ENCODE measurements at regions not wholly inside any gene's neighbourhood (a gene's known extent, or its start where the extent isn't known, plus 50 kb on each side); places are given as distances from the start of the nearest gene placed in this dataset.
"Not testable (repeated sequence)": the region's sequence is repeated elsewhere in the genome, so short reads cannot be mapped to it uniquely, and the experiment has no call there.

DNA sequence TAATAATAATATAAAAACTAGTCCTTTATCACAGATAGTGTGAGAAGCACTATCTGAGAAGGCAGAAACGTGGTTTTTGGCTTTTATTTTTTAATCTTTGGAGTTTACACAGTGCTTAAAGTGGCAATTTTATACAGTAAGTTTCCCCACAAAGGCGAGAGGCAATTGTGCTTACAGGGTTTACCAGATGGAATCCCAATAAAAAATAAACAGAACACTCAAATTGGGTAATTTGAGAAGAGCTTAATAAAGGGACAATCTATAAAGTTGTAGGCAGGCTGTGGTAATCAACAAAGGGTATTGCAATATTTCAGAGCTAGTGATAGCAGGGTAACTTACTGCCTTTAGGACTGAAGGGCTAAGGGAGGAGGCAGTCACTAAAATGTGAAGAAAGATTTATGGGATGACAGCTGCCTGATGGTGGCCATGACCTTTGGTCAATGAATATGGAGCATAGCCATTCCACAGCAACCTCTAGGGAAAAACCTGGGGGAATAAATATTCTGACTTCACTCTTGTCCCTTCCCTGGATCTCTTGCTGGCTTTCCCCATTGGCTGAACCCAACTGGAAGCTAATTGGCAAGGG is 108.9 kb upstream of the GPR39 start:
- H3K23ac ChIP-seq (ENCODE audit: low read length in 2 of 2); H2BK15ac ChIP-seq (ENCODE audit: low read depth, poor library complexity, severe bottlenecking); H3K14ac ChIP-seq (ENCODE audit: low read length in 2 of 2); H3K9ac ChIP-seq (ENCODE audit: low read length); H3K79me1 ChIP-seq (replicated peaks; ENCODE audit: low read length, poor library complexity, severe bottlenecking); H4K91ac ChIP-seq (ENCODE audit: low read length); H2BK5ac ChIP-seq (ENCODE audit: low read depth, low read length, poor library complexity, severe bottlenecking); H3K4ac ChIP-seq (ENCODE audit: low read depth in 1 of 2, low read length in 2 of 2); H3K9me3 ChIP-seq (ENCODE audit: control insufficient read depth, low read length); DNase-seq; H2AK5ac ChIP-seq (ENCODE audit: low read length, severe bottlenecking); H2AFZ ChIP-seq (ENCODE audit: low read depth, low read length); H2BK12ac ChIP-seq (ENCODE audit: low read length in 2 of 2); H3K4me1 ChIP-seq (ENCODE audit: control insufficient read depth, insufficient read depth, low read depth, low read length); H3K36me3 ChIP-seq (ENCODE audit: control insufficient read depth in 1 of 2, insufficient read depth in 2 of 2, low read depth in 1 of 2, low read length in 2 of 2); H4K8ac ChIP-seq (ENCODE audit: low read length); H3K18ac ChIP-seq (ENCODE audit: low read depth in 1 of 2, low read length in 2 of 2); H3K27me3 ChIP-seq (ENCODE audit: control insufficient read depth in 1 of 2, insufficient read depth in 1 of 2, low read length in 2 of 2); H3K4me2 ChIP-seq (ENCODE audit: low read length, poor library complexity, severe bottlenecking); H2BK120ac ChIP-seq (ENCODE audit: low read depth, low read length); H3K4me3 ChIP-seq (ENCODE audit: insufficient read depth in 1 of 2, low read depth in 1 of 2, low read length in 2 of 2); H3K27ac ChIP-seq (ENCODE audit: low read length, poor library complexity, severe bottlenecking): not testable (repeated sequence)
- no CpG with 5 or more reads among the region's 2 CpGs for WGBS

GRCh38 chr2:132309203-132309602 is 107.4 kb upstream of the GPR39 start:
- H3K27me3 ChIP-seq (ENCODE audit: control insufficient read depth in 1 of 2, insufficient read depth in 1 of 2, low read length in 2 of 2); H4K8ac ChIP-seq (ENCODE audit: low read length); H3K27ac ChIP-seq (ENCODE audit: low read length, poor library complexity, severe bottlenecking); H3K36me3 ChIP-seq (ENCODE audit: control insufficient read depth in 1 of 2, insufficient read depth in 2 of 2, low read depth in 1 of 2, low read length in 2 of 2); H3K18ac ChIP-seq (ENCODE audit: low read depth in 1 of 2, low read length in 2 of 2); H2BK5ac ChIP-seq (ENCODE audit: low read depth, low read length, poor library complexity, severe bottlenecking); H3K4me3 ChIP-seq (ENCODE audit: insufficient read depth in 1 of 2, low read depth in 1 of 2, low read length in 2 of 2); DNase-seq; H3K4ac ChIP-seq (ENCODE audit: low read depth in 1 of 2, low read length in 2 of 2); H4K91ac ChIP-seq (ENCODE audit: low read length); H2BK15ac ChIP-seq (ENCODE audit: low read depth, poor library complexity, severe bottlenecking); H2AK5ac ChIP-seq (ENCODE audit: low read length, severe bottlenecking); H3K79me1 ChIP-seq (replicated peaks; ENCODE audit: low read length, poor library complexity, severe bottlenecking); H3K9ac ChIP-seq (ENCODE audit: low read length); H2AFZ ChIP-seq (ENCODE audit: low read depth, low read length); H2BK120ac ChIP-seq (ENCODE audit: low read depth, low read length); H3K23ac ChIP-seq (ENCODE audit: low read length in 2 of 2); H3K4me2 ChIP-seq (ENCODE audit: low read length, poor library complexity, severe bottlenecking); H3K14ac ChIP-seq (ENCODE audit: low read length in 2 of 2); H3K4me1 ChIP-seq (ENCODE audit: control insufficient read depth, insufficient read depth, low read depth, low read length); H3K9me3 ChIP-seq (ENCODE audit: control insufficient read depth, low read length); H2BK12ac ChIP-seq (ENCODE audit: low read length in 2 of 2): not testable (repeated sequence)
- WGBS, result no CpG with 5 or more reads among the region's 1 CpG

GRCh38 chr2:132315546-132315945 is 101.1 kb upstream of the GPR39 start:
- H4K91ac ChIP-seq (ENCODE audit: low read length); H2AFZ ChIP-seq (ENCODE audit: low read depth, low read length); H3K36me3 ChIP-seq (ENCODE audit: control insufficient read depth in 1 of 2, insufficient read depth in 2 of 2, low read depth in 1 of 2, low read length in 2 of 2); H3K79me1 ChIP-seq (replicated peaks; ENCODE audit: low read length, poor library complexity, severe bottlenecking); H4K8ac ChIP-seq (ENCODE audit: low read length); H2BK5ac ChIP-seq (ENCODE audit: low read depth, low read length, poor library complexity, severe bottlenecking); H3K27me3 ChIP-seq (ENCODE audit: control insufficient read depth in 1 of 2, insufficient read depth in 1 of 2, low read length in 2 of 2); H2AK5ac ChIP-seq (ENCODE audit: low read length, severe bottlenecking); H3K4me3 ChIP-seq (ENCODE audit: insufficient read depth in 1 of 2, low read depth in 1 of 2, low read length in 2 of 2); H3K23ac ChIP-seq (ENCODE audit: low read length in 2 of 2); H3K27ac ChIP-seq (ENCODE audit: low read length, poor library complexity, severe bottlenecking); H2BK12ac ChIP-seq (ENCODE audit: low read length in 2 of 2); H3K4ac ChIP-seq (ENCODE audit: low read depth in 1 of 2, low read length in 2 of 2); H2BK120ac ChIP-seq (ENCODE audit: low read depth, low read length); H3K4me2 ChIP-seq (ENCODE audit: low read length, poor library complexity, severe bottlenecking); H3K4me1 ChIP-seq (ENCODE audit: control insufficient read depth, insufficient read depth, low read depth, low read length); H3K18ac ChIP-seq (ENCODE audit: low read depth in 1 of 2, low read length in 2 of 2); DNase-seq; H2BK15ac ChIP-seq (ENCODE audit: low read depth, poor library complexity, severe bottlenecking); H3K14ac ChIP-seq (ENCODE audit: low read length in 2 of 2); H3K9me3 ChIP-seq (ENCODE audit: control insufficient read depth, low read length); H3K9ac ChIP-seq (ENCODE audit: low read length): not testable (repeated sequence)
- WGBS, result 100% methylated on average over 1 of the region's 2 CpGs

- not testable (repeated sequence) for H2AFZ ChIP-seq (ENCODE audit: low read depth, low read length); H3K23ac ChIP-seq (ENCODE audit: low read length in 2 of 2); H2BK5ac ChIP-seq (ENCODE audit: low read depth, low read length, poor library complexity, severe bottlenecking); H2AK5ac ChIP-seq (ENCODE audit: low read length, severe bottlenecking); H3K36me3 ChIP-seq (ENCODE audit: control insufficient read depth in 1 of 2, insufficient read depth in 2 of 2, low read depth in 1 of 2, low read length in 2 of 2); H4K8ac ChIP-seq (ENCODE audit: low read length); H3K18ac ChIP-seq (ENCODE audit: low read depth in 1 of 2, low read length in 2 of 2); H3K27ac ChIP-seq (ENCODE audit: low read length, poor library complexity, severe bottlenecking); H2BK12ac ChIP-seq (ENCODE audit: low read length in 2 of 2); H3K79me1 ChIP-seq (replicated peaks; ENCODE audit: low read length, poor library complexity, severe bottlenecking); H3K4me3 ChIP-seq (ENCODE audit: insufficient read depth in 1 of 2, low read depth in 1 of 2, low read length in 2 of 2); H3K9ac ChIP-seq (ENCODE audit: low read length); H2BK15ac ChIP-seq (ENCODE audit: low read depth, poor library complexity, severe bottlenecking); H3K9me3 ChIP-seq (ENCODE audit: control insufficient read depth, low read length); H3K4me2 ChIP-seq (ENCODE audit: low read length, poor library complexity, severe bottlenecking); H3K4ac ChIP-seq (ENCODE audit: low read depth in 1 of 2, low read length in 2 of 2); DNase-seq; H3K14ac ChIP-seq (ENCODE audit: low read length in 2 of 2); H2BK120ac ChIP-seq (ENCODE audit: low read depth, low read length); H3K27me3 ChIP-seq (ENCODE audit: control insufficient read depth in 1 of 2, insufficient read depth in 1 of 2, low read length in 2 of 2); H3K4me1 ChIP-seq (ENCODE audit: control insufficient read depth, insufficient read depth, low read depth, low read length); H4K91ac ChIP-seq (ENCODE audit: low read length)
- WGBS, result 80% methylated on average over 2 of the region's 6 CpGs
Observed at GRCh38 chr2:132317026-132317680, 99.5 kb upstream of the GPR39 start.
